ENCODE measurements at regions not wholly inside any gene's neighbourhood (a gene's known extent, or its start where the extent isn't known, plus 50 kb on each side); places are given as distances from the start of the nearest gene placed in this dataset.
"Not testable (repeated sequence)": the region's sequence is repeated elsewhere in the genome, so short reads cannot be mapped to it uniquely, and the experiment has no call there.

DNA sequence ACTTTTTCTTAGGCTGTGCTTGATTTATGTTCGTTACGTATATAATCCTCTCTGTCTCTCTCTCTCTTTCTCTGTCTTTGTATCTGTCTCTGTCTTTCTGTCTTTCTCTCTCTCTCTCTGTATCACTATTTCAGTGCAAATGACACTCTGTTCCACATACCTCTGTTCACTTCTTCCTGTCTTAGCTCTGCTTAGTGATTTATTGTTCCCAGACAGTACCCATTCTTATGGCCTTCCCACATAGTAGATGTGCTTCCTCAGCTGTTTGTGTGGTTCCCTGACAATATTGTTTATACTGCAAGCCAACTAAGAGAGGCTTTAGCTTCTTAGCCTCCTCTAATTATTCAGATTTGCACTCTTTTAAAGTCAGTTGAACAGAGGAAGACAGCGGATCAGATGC, 1244.2 kb downstream of the DIAPH3 start:
- ATAC-seq (replicated peaks in 1 of 2) (no peak), DNase-seq (no peak)
- no peak overlapping the region for H3K4me3 Mint-ChIP-seq
- H3K27ac Mint-ChIP-seq: no peak overlapping the region
- H3K4me1 Mint-ChIP-seq (ENCODE audit: low read depth): no peaks in the 10 kb centered on the region
- no peaks in the 10 kb centered on the region for H3K27me3 Mint-ChIP-seq (ENCODE audit: low read depth)
- no peaks in the 10 kb centered on the region for H3K36me3 Mint-ChIP-seq (ENCODE audit: insufficient read depth in 2 of 2)
- peaks cover 9 to 10% of the 10 kb centered on the region in 2 donors for H3K9me3 Mint-ChIP-seq

GRCh38 chr13:58921129-58921528, 1242.6 kb downstream of the DIAPH3 start:
- DNase-seq (no peak), ATAC-seq (replicated peaks in 1 of 2) (no peak)
- H3K27ac Mint-ChIP-seq: no peak overlapping the region
- H3K27me3 Mint-ChIP-seq (ENCODE audit: low read depth): no peaks in the 10 kb centered on the region
- no peak overlapping the region for H3K4me3 Mint-ChIP-seq
- H3K9me3 Mint-ChIP-seq: peaks cover 8 to 10% of the 10 kb centered on the region in 2 donors
- no peaks in the 10 kb centered on the region for H3K4me1 Mint-ChIP-seq (ENCODE audit: low read depth)
- H3K36me3 Mint-ChIP-seq (ENCODE audit: insufficient read depth in 2 of 2): no peaks in the 10 kb centered on the region

DNA sequence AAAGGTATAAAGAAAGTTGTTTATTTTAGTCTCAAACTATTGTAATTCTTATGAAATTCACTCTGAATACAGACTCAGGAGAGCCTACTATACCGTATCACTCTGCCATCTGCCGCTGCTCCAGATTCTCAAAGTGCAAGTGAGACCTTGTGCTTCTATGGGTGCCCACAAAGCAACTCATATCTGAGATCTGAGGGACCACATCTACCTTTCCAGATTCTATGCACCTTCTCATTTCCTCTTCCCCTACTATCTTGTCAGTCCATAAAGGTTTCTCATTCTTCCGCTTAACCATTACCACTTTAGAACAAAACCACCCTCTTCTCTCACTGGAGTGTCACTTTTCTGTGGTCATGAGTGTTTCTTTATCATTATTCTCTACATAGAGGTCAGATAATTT, 1236.9 kb downstream of the DIAPH3 start:
- Mint-ChIP-seq H3K9me3 (peaks cover 15 to 22% of the 10 kb centered on the region in 2 donors), H3K4me1 (ENCODE audit: low read depth) (no peaks in the 10 kb centered on the region), H3K4me3 (no peak overlapping the region), H3K27me3 (ENCODE audit: low read depth) (no peaks in the 10 kb centered on the region), H3K36me3 (ENCODE audit: insufficient read depth in 2 of 2) (peaks cover 0 to 1% of the 10 kb centered on the region in 2 donors), H3K27ac (no peak overlapping the region)
- ATAC-seq (replicated peaks in 1 of 2) (no peak), DNase-seq (no peak)

DNA sequence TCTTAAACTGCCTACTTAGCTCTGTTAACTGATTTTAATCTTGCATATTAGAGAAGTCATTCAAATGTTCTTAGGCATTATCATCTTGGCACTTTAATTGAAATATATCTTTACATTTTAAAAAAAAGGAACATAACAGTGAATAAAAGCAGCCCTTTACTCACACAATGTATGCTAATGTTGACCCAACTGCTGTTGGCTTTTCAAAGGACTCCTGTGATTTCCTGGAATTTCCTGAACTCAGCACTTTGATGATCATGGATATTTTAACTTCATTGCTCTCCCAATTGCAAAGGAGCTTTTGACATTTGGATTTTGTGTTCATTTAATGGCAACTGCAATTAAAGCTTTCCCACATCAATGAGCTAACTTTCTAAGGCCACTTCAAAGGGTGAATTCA, 1230.3 kb downstream of the DIAPH3 start:
- DNase-seq (no peak), ATAC-seq (replicated peaks in 1 of 2) (no peak)
- Mint-ChIP-seq H3K36me3 (ENCODE audit: insufficient read depth in 2 of 2) (no peaks in the 10 kb centered on the region), H3K9me3 (peaks cover 1 to 16% of the 10 kb centered on the region in 2 donors), H3K4me1 (ENCODE audit: low read depth) (no peaks in the 10 kb centered on the region), H3K27ac (no peak overlapping the region), H3K27me3 (ENCODE audit: low read depth) (no peaks in the 10 kb centered on the region), H3K4me3 (no peak overlapping the region)

GRCh38 chr13:58935689-58936088, 1228.0 kb downstream of the DIAPH3 start:
- peaks cover 1 to 15% of the 10 kb centered on the region in 2 donors for H3K9me3 Mint-ChIP-seq
- no peaks in the 10 kb centered on the region for H3K27me3 Mint-ChIP-seq (ENCODE audit: low read depth)
- no peak for ATAC-seq (replicated peaks in 1 of 2)
- H3K4me3 Mint-ChIP-seq: no peak overlapping the region
- no peak overlapping the region for H3K27ac Mint-ChIP-seq
- no peak for DNase-seq
- H3K36me3 Mint-ChIP-seq (ENCODE audit: insufficient read depth in 2 of 2): no peaks in the 10 kb centered on the region
- no peaks in the 10 kb centered on the region for H3K4me1 Mint-ChIP-seq (ENCODE audit: low read depth)

DNA sequence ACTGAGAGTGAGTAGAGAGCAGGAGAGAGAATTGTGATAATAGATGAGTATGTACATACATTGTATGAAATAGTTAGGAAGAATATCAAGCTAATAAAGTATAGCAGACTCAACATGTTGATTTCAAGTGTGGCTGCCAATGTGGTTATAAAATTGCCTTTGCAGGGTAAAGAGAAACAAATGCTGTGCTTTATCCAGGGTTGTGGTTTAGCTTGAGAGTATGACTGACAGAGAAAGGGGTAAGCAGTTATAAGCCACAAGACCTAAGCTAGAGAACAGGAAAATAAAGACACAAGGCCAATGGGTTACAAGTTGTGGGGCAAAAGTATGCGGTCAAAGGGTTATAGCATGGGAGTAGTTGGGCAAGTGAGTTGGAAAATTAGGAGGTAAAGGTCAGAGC, 1217.5 kb downstream of the DIAPH3 start:
- H3K9me3 Mint-ChIP-seq: peaks cover 15 to 17% of the 10 kb centered on the region in 2 donors
- no peak overlapping the region for H3K27ac Mint-ChIP-seq
- H3K4me3 Mint-ChIP-seq: no peak overlapping the region
- H3K4me1 Mint-ChIP-seq (ENCODE audit: low read depth): no peaks in the 10 kb centered on the region
- ATAC-seq (replicated peaks in 1 of 2): no peak
- no peaks in the 10 kb centered on the region for H3K36me3 Mint-ChIP-seq (ENCODE audit: insufficient read depth in 2 of 2)
- H3K27me3 Mint-ChIP-seq (ENCODE audit: low read depth): no peaks in the 10 kb centered on the region
- no peak for DNase-seq

- peaks cover 12 to 17% of the 10 kb centered on the region in 2 donors for H3K9me3 Mint-ChIP-seq
- H3K27ac Mint-ChIP-seq: no peak overlapping the region
Observed at GRCh38 chr13:58949646-58950045, 1214.1 kb downstream of the DIAPH3 start.

DNA sequence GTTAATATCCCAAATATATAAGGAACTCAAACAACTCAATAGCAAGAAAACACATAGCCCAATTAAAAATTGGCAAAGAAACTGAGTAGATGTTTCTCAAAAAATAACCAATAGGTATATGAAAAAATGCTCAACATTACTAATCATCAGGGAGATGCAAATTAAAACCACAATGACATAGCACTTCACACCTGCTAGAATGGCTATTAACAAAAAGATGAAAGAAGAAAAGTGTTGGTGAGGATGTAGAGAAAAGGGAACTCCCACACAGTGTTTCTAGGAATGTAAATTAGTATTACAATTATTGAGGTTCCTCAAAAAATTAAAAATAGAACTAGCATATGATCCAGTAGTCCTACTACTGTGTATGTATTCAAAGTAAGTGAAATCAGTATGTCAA, 1212.8 kb downstream of the DIAPH3 start:
- no peaks in the 10 kb centered on the region for H3K36me3 Mint-ChIP-seq (ENCODE audit: insufficient read depth in 2 of 2)
- ATAC-seq (replicated peaks in 1 of 2) (no peak), DNase-seq (no peak)
- no peak overlapping the region for H3K27ac Mint-ChIP-seq
- H3K9me3 Mint-ChIP-seq: peaks cover 7 to 10% of the 10 kb centered on the region in 2 donors
- no peak overlapping the region for H3K4me3 Mint-ChIP-seq
- no peaks in the 10 kb centered on the region for H3K4me1 Mint-ChIP-seq (ENCODE audit: low read depth)
- no peaks in the 10 kb centered on the region for H3K27me3 Mint-ChIP-seq (ENCODE audit: low read depth)

More at GRCh38 chr13:58949646-58950045, 1214.1 kb downstream of the DIAPH3 start:
- no peaks in the 10 kb centered on the region for H3K36me3 Mint-ChIP-seq (ENCODE audit: insufficient read depth in 2 of 2)
- ATAC-seq (replicated peaks in 1 of 2) (no peak), DNase-seq (no peak)
- no peaks in the 10 kb centered on the region for H3K27me3 Mint-ChIP-seq (ENCODE audit: low read depth)
- no peak overlapping the region for H3K4me3 Mint-ChIP-seq
- no peaks in the 10 kb centered on the region for H3K4me1 Mint-ChIP-seq (ENCODE audit: low read depth)

- peaks cover 3 to 8% of the 10 kb centered on the region in 2 donors for H3K9me3 Mint-ChIP-seq
- no peak overlapping the region for H3K27ac Mint-ChIP-seq
- no peaks in the 10 kb centered on the region for H3K27me3 Mint-ChIP-seq (ENCODE audit: low read depth)
- H3K4me3 Mint-ChIP-seq: no peak overlapping the region
- H3K4me1 Mint-ChIP-seq (ENCODE audit: low read depth): no peaks in the 10 kb centered on the region
- no peaks in the 10 kb centered on the region for H3K36me3 Mint-ChIP-seq (ENCODE audit: insufficient read depth in 2 of 2)
- DNase-seq (no peak), ATAC-seq (replicated peaks in 1 of 2) (no peak)
Observed at GRCh38 chr13:58953638-58954037, 1210.1 kb downstream of the DIAPH3 start.

DNA sequence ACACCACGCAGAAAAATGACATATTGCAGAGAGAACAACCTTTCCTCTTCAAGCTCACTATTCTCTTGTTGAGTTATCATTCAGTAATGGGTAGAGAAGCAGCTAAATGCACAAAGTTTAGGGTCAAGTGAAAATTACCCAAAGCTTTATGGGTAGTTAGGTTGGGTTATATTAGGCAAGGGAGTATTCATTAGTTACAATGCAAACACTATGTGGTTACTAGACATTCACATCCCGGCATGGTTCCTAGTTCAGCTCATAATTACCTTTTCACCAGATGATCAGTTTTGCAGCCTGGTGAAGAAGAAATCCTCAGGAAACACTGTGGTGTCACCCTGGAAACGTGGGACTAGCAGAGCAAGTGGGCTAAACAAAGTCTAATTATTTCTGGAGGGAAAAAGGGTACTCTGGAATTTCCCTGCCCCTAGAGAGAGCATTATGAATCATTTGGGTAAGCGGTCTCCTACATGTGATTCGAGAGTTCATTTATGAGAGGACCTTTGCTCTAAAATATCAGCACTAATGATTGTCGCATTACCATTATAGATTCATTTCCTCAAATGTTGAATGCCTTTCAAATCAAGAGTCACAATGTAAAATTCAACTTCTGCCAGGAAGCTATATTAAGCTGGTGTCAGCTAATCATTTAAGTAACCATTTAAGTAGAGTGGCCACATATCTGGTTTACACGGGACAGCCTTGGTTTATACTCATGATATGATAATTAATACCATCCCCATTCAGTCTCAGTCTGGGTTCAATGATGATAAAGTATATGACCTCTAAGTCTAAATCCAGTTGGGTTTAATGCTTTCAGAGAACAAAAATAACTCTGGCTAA, 1208.0 kb downstream of the DIAPH3 start:
- peaks cover 2% of the 10 kb centered on the region in 2 donors for H3K9me3 Mint-ChIP-seq
- DNase-seq (no peak), ATAC-seq (replicated peaks in 1 of 2) (no peak)
- H3K27me3 Mint-ChIP-seq (ENCODE audit: low read depth): no peaks in the 10 kb centered on the region
- no peak overlapping the region for H3K27ac Mint-ChIP-seq
- H3K36me3 Mint-ChIP-seq (ENCODE audit: insufficient read depth in 2 of 2): no peaks in the 10 kb centered on the region
- no peak overlapping the region for H3K4me3 Mint-ChIP-seq
- H3K4me1 Mint-ChIP-seq (ENCODE audit: low read depth): no peaks in the 10 kb centered on the region

DNA sequence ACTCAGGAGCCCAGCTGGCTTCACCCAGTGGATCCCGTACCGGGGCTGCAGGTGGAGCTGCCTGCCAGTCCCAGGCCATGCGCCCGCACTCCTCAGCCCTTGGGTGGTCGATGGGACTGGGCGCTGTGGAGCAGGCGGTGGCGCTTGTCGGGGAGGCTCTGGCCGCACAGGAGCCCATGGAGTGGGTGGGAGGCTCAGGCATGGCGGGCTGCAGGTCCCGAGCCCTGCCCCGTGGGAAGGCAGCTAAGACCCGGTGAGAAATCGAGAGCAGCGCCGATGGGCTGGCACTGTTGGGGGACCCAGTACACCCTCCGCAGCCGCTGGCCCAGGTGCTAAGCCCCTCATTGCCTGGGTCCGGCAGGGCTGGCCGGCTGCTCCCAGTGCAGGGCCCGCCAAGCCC, 1205.6 kb downstream of the DIAPH3 start:
- H3K9me3 Mint-ChIP-seq; H3K36me3 Mint-ChIP-seq (ENCODE audit: insufficient read depth in 2 of 2); DNase-seq; H3K4me3 Mint-ChIP-seq; H3K27ac Mint-ChIP-seq; H3K4me1 Mint-ChIP-seq (ENCODE audit: low read depth); H3K27me3 Mint-ChIP-seq (ENCODE audit: low read depth); ATAC-seq (replicated peaks in 1 of 2): not testable (repeated sequence)

DNA sequence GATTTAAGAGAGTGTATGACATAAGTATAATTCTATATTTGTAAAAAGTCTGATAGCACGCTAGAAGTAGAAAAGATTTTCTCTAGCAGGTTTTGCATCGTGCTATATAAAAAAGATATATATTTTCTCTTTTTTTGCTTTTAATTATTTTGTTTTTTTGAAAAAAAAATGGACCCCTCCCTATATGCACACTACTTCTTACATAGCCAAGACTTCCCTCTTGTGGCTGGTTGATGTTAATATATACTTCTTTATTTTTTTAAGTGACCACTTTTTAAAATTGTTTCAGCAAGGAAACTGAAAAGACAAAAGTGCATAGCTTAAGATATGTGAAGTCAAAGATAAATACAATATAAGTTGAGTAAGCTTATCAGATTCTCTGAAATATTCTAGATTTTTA, 1202.8 kb downstream of the DIAPH3 start:
- DNase-seq: no peak
- Mint-ChIP-seq H3K9me3 (no peaks in the 10 kb centered on the region), H3K36me3 (ENCODE audit: insufficient read depth in 2 of 2) (no peaks in the 10 kb centered on the region), H3K27ac (no peak overlapping the region), H3K4me3 (no peak overlapping the region), H3K4me1 (ENCODE audit: low read depth) (no peaks in the 10 kb centered on the region), H3K27me3 (ENCODE audit: low read depth) (no peaks in the 10 kb centered on the region)
- no peak for ATAC-seq (replicated peaks in 1 of 2)

DNA sequence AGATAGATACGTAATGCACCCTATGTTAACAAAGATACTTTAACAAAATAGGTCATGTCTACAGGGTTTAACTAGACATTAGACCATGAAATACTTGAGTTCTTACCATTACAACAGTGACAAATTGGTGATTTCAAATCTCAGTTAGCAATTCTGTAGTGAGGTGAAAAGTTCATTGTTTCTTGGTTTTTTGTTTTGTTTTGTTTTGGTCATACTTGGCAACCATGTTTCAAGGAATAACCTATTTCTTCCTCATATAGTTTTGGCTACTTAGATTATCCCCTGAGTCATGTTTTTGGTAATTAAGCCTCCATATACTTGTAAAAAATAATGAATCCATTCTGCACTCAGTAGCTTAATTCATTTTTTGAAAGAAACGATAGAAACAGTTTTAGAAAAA, 1200.4 kb downstream of the DIAPH3 start:
- H3K27ac Mint-ChIP-seq: no peak overlapping the region
- ATAC-seq (replicated peaks in 1 of 2): no peak
- no peak for DNase-seq
- H3K4me3 Mint-ChIP-seq: no peak overlapping the region
- peaks cover 0 to under 1% of the 10 kb centered on the region in 2 donors for H3K9me3 Mint-ChIP-seq
- no peaks in the 10 kb centered on the region for H3K27me3 Mint-ChIP-seq (ENCODE audit: low read depth)
- no peaks in the 10 kb centered on the region for H3K4me1 Mint-ChIP-seq (ENCODE audit: low read depth)
- H3K36me3 Mint-ChIP-seq (ENCODE audit: insufficient read depth in 2 of 2): no peaks in the 10 kb centered on the region

DNA sequence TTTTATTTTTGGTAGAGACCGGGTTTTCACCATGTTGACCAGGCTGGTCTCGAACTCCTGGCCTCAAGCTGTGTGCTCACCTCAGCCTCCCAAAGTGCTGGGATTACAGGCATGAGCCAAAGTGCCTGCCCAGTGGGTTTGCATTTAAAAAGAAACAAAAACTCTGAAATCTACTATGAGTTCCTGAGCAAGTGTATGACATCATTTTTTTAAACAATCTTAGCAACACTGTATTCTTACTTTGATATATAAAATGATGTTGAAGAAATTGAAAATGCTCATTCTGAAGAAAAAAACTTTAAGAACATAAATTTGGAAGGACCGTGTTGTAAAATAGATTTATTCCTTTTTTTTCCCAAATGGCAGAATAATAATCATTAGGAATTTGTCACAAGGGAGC, 1199.7 kb downstream of the DIAPH3 start:
- Mint-ChIP-seq H3K4me1 (ENCODE audit: low read depth) (no peaks in the 10 kb centered on the region), H3K27ac (no peak overlapping the region), H3K9me3 (peaks cover 0 to 2% of the 10 kb centered on the region in 2 donors), H3K27me3 (ENCODE audit: low read depth) (no peaks in the 10 kb centered on the region), H3K4me3 (no peak overlapping the region), H3K36me3 (ENCODE audit: insufficient read depth in 2 of 2) (no peaks in the 10 kb centered on the region)
- no peak for DNase-seq
- ATAC-seq (replicated peaks in 1 of 2): no peak
